Ishikawa (cell line): ENCODE measurements at regions not wholly inside any gene's neighbourhood (a gene's known extent, or its start where the extent isn't known, plus 50 kb on each side); places are given as distances from the start of the nearest gene placed in this dataset.

ENCODE experiments used
- CEBPB ChIP-seq: IDR thresholded peaks from 2 replicates; pipeline ENCODE4 v1.6.1; 2012
- CREB1 ChIP-seq: IDR thresholded peaks from 2 replicates; pipeline ENCODE4 v1.6.1; 2012; ENCODE audit warnings: low read depth
- EGR1 ChIP-seq: IDR thresholded peaks from 2 replicates; pipeline ENCODE4 v1.6.1; 2012
- EP300 ChIP-seq: IDR thresholded peaks from 2 replicates; pipeline ENCODE4 v1.6.1; 2012; ENCODE audit warnings: borderline replicate concordance
- FOXM1 ChIP-seq: IDR thresholded peaks from 2 replicates; pipeline ENCODE4 v1.6.1; 2012; ENCODE audit warnings: low read depth, borderline replicate concordance
- NFIC ChIP-seq: IDR thresholded peaks from 2 replicates; pipeline ENCODE4 v1.6.1; 2012
- RAD21 ChIP-seq: IDR thresholded peaks from 2 replicates; pipeline ENCODE4 v1.6.1; 2012; ENCODE audit warnings: low read depth
- TAF1 ChIP-seq: IDR thresholded peaks from 2 replicates; pipeline ENCODE4 v1.6.1; 2012; ENCODE audit warnings: low read depth, mild to moderate bottlenecking
- TCF12 ChIP-seq: IDR thresholded peaks from 2 replicates; pipeline ENCODE4 v1.6.1; 2012; ENCODE audit warnings: low read depth
- TEAD4 ChIP-seq: IDR thresholded peaks from 2 replicates; pipeline ENCODE4 v1.6.1; 2012
- YY1 ChIP-seq: IDR thresholded peaks from 2 replicates; pipeline ENCODE4 v1.6.1; 2012; ENCODE audit warnings: low read depth
- ZBTB7A ChIP-seq: IDR thresholded peaks from 2 replicates; pipeline ENCODE4 v1.6.1; 2012; ENCODE audit warnings: low read depth
- TF ChIP-seq, protein P1 (sequence below): IDR thresholded peaks from 2 replicates; pipeline ENCODE4 v1.6.1; 2012
- TF ChIP-seq, protein P2 (sequence below): IDR thresholded peaks from 2 replicates; pipeline ENCODE4 v1.6.1; 2012; ENCODE audit warnings: low read depth, mild to moderate bottlenecking
- TF ChIP-seq, protein P3 (sequence below): IDR thresholded peaks from 2 replicates; pipeline ENCODE4 v1.6.1; 2012

DNA sequence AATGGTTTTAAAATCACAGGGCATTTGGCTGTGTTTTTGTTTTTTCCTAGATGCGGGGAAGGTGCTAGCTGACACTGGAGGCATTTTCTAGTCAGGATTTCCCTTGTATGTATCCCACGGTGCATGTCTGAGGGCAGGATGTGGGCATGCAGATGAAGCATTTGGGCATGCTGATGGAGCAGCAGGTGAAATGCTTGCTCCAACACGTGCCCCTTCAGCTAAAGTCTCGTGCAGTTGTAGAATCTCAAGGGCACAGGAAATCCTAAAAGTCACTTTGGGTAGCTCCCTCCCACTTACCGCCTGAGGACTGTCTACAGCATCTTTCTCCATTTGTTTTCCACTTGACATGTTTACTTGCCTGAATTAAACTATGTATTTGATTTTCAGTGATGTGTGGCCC lies 429.4 kb upstream of the B3GAT1 start:
- TF ChIP-seq RAD21 (no peak), TAF1 (no peak), NFIC (no peak)
- TF ChIP-seq, protein P1, sequence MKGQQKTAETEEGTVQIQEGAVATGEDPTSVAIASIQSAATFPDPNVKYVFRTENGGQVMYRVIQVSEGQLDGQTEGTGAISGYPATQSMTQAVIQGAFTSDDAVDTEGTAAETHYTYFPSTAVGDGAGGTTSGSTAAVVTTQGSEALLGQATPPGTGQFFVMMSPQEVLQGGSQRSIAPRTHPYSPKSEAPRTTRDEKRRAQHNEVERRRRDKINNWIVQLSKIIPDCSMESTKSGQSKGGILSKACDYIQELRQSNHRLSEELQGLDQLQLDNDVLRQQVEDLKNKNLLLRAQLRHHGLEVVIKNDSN, result no peak
- TF ChIP-seq, protein P2, sequence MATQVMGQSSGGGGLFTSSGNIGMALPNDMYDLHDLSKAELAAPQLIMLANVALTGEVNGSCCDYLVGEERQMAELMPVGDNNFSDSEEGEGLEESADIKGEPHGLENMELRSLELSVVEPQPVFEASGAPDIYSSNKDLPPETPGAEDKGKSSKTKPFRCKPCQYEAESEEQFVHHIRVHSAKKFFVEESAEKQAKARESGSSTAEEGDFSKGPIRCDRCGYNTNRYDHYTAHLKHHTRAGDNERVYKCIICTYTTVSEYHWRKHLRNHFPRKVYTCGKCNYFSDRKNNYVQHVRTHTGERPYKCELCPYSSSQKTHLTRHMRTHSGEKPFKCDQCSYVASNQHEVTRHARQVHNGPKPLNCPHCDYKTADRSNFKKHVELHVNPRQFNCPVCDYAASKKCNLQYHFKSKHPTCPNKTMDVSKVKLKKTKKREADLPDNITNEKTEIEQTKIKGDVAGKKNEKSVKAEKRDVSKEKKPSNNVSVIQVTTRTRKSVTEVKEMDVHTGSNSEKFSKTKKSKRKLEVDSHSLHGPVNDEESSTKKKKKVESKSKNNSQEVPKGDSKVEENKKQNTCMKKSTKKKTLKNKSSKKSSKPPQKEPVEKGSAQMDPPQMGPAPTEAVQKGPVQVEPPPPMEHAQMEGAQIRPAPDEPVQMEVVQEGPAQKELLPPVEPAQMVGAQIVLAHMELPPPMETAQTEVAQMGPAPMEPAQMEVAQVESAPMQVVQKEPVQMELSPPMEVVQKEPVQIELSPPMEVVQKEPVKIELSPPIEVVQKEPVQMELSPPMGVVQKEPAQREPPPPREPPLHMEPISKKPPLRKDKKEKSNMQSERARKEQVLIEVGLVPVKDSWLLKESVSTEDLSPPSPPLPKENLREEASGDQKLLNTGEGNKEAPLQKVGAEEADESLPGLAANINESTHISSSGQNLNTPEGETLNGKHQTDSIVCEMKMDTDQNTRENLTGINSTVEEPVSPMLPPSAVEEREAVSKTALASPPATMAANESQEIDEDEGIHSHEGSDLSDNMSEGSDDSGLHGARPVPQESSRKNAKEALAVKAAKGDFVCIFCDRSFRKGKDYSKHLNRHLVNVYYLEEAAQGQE, result no peak
- TF ChIP-seq, protein P3, sequence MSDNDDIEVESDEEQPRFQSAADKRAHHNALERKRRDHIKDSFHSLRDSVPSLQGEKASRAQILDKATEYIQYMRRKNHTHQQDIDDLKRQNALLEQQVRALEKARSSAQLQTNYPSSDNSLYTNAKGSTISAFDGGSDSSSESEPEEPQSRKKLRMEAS, result no peak

DNA sequence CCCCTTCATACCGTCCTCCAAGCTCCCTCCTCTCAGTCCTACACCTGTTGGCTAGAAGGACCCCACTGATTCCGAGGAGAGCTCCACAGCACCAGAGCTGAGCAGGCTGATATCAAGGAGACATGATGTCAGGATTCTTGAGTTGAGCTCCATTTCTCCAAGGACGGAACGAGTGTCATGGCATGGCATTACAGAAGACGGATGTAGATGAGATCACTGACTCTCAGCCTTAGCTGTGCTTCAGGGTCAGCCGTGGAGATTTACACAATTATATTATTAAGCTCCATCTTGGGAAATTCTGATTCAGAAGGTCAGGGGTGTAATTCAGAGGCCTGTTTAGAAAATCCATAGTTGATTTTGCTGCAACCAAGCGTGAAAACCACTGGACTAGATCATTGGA lies 428.9 kb upstream of the B3GAT1 start:
- TF ChIP-seq, protein P2, result no peak
- TF ChIP-seq TAF1 (no peak), YY1 (no peak), EP300 (no peak), CREB1 (no peak), RAD21 (no peak), ZBTB7A (no peak)
- TF ChIP-seq, protein P3, result no peak

DNA sequence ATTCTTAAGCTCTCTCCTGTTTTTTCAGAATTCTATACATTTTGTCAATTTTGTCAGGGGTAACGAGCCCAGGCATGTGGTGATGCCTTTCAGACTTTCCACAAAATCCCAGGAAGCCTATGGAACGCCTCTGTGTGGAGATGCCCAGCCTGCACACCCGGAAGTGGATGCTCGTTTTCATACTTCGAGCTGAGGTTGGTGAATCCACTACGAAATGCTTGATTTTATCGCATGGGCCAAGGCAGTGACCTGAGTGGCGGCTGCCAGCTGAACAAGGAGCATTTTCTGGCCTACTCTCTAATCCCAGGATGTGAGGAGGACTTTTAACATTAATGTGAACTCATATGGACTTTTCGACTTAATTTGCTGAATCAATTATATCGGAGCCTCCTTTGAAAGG lies 426.7 kb upstream of the B3GAT1 start:
- TF ChIP-seq EGR1 (no peak), TEAD4 (no peak), RAD21 (no peak), CREB1 (no peak), TCF12 (no peak), ZBTB7A (no peak), FOXM1 (no peak), TAF1 (no peak), CEBPB (no peak), EP300 (no peak), NFIC (no peak), YY1 (no peak)
- TF ChIP-seq, protein P3, result no peak
- TF ChIP-seq, protein P1, result no peak
- TF ChIP-seq, protein P2, result no peak

DNA sequence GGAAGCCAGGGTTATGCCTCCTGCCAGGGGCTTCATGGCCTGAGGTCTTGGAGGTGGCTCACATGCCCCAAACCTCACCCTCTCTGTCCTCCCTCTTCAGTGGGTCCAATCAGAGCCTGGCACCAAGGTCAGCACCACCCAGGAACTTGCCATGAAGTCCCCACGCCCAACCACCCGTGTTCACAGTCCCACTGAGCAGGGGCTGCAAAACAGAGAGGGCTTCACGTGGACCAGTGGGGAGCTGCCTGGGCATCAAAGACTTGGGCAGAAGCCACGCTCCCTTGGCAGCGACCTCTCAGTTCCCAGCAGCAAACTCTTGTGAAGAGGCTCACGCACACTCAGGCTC lies 425.8 kb upstream of the B3GAT1 start:
- TF ChIP-seq YY1 (no peak), EP300 (no peak), CREB1 (no peak), ZBTB7A (no peak), TEAD4 (no peak), RAD21 (no peak), NFIC (no peak), FOXM1 (no peak), CEBPB (no peak), EGR1 (no peak), TCF12 (no peak), TAF1 (no peak)
- TF ChIP-seq, protein P1, result no peak
- TF ChIP-seq, protein P2, result no peak
- TF ChIP-seq, protein P3, result no peak
